NOMO-1 treated with dmso at 0.1 percent for 144 hours (cell line): ENCODE measurements at regions not wholly inside any gene's neighbourhood (a gene's known extent, or its start where the extent isn't known, plus 50 kb on each side); places are given as distances from the start of the nearest gene placed in this dataset.
"Not testable (repeated sequence)": the region's sequence is repeated elsewhere in the genome, so short reads cannot be mapped to it uniquely, and the experiment has no call there.

ENCODE experiments used
- DNase-seq: peaks from one replicate; lab custom pipeline; 2025; ENCODE audit not compliant: unreplicated experiment; lab: John Stamatoyannopoulos, UW

DNA sequence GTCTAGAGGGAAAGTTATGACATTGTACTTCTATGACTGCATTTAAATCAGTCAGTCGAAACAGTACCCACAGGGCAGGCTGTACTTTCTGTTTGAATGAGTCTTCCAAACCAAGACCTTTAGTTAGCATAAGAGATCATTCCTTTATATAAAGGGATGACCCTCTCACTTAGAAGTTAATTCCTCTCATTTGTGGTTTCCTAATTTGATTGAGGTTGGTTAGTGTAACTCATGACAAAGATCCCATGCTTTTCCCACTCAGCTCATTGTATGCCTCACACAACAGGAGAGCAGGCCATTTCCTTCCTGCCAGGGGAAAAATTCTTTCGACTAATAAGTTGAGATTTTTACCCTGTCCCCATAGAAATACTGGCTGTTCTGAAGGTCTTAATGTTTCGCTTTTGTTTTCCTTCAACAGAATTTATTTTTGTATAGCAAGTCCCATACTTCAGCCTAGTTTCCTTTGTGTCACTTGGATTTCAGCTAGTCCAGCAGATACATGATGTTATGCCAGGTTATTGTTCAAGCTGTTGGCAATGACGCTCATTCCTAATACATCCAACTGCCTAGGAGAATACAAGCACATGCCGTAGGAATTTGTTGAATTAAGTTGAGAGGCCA lies 500.7 kb downstream of the SPATA31D1 start:
- no peak for DNase-seq

DNA sequence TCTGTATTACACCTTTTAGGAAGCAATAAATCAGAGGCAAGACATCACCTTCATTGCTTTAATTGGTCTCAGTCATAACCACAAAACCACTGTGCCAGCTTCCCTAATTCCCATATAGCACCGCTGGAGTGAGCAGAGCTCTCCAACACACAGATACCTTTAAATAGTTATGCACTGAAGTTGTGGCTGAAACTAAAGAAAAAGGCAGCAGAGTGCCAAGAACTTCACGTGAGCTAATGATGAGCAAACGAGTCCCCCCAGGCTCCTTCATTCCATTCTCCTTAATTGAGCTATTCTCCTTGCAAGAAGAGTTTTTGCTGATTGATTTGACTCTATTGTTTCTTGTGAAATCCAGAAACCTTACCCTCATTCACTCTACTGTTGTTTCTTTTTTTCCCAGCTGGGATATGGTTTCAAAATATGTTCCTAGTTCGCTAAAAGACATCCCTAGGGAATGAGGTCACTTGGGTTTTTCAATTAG lies 501.5 kb downstream of the SPATA31D1 start:
- DNase-seq = no peak

DNA sequence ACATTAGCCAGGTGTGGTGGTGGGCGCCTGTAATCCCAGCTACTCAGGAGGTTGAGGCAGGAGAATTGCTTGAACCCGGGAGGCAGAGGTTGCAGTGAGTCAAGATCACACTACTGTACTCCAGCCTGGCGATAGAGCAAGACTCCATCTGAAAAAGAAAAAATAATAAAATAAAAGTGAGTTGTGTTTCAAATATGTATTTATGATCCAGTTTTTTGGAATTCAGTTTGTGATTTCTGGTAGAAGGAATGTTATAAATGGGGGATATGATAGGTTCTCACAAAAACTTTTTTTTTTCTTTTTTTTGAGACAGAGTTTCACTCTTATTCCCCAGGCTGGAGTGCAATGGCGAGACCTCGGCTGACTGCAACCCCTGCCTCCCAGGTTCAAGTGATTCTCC lies 502.2 kb downstream of the SPATA31D1 start:
- not testable (repeated sequence) for DNase-seq

DNA sequence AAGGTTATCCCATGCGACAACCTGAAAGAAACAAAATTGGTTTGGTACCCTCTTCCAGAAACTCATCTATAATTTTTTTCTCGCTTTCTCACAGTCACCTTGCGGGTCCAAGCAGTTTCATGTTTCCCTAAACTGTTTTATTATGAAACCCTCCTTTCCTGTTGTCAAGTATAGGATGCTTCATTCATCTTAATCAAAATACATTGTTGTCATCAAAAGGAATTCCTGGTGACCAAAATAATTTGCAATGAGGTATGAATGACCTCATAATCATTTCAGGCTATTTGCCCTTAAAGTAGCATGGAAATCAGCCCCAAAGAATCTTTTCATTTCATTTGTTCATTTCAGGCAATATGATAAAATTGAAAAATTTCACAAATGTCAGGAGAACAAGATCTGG lies 503.0 kb downstream of the SPATA31D1 start:
- no peak for DNase-seq

DNA sequence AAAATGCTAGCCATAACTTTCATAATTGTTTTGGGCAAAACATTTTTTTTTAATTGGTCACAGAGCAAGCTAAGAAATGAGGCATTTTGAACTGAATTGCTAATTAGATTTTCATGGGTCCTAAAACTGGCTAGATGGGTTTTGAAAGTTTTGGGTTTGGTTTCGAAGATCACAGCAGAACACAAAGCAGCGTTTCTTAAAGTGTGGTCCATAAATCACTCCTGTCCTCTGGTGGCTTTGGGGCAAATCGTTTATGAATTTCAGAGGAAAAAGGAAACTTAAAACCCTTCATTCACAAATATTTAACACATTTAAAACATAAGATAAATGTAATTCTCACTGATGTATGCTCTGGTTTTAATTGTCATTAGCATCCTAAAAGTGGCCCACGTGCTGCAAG lies 503.7 kb downstream of the SPATA31D1 start:
- DNase-seq = no peak

DNA sequence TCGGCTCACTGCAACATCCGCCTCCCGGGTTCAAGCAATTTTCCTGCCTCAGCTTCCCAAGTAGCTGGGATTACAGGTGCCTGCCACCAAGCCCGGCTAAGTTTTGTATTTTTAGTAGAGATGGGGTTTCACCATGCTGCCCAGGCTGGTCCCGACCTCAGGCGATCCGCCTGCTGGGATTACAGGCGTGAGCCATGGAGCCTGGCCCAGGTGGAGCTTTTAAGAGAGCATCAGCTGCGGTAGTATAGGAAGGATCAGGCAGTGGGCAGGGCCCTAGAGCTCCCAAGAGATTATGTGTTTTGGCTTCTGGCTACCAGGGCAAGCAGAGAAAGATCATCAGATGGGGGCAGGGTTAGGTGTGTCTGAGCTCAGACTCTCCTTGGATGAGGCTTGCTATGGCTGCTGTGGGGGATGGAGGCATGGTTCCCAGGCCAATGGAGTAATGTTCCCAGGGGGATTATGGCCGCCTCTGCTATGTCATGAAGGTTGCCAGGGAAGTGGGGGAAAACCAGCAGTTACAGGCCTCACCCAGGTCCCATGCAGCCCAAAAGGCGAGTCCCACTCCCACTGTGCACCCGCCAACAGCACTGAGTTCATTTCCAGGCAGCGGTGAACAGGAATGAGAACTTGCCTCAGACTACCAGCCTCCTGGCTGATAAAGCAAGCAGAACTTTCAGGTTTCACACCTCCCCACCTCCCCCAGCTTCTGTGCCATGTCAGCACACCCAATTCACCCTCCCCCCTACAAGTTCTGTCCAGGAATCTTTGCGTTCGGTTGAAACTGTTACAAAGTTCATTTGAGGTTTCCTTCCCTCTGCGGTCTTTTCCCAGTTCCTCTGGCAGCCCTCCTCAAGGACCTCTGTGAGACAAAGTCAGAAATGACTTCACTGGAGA lies 507.6 kb downstream of the SPATA31D1 start:
- no peak for DNase-seq

DNA sequence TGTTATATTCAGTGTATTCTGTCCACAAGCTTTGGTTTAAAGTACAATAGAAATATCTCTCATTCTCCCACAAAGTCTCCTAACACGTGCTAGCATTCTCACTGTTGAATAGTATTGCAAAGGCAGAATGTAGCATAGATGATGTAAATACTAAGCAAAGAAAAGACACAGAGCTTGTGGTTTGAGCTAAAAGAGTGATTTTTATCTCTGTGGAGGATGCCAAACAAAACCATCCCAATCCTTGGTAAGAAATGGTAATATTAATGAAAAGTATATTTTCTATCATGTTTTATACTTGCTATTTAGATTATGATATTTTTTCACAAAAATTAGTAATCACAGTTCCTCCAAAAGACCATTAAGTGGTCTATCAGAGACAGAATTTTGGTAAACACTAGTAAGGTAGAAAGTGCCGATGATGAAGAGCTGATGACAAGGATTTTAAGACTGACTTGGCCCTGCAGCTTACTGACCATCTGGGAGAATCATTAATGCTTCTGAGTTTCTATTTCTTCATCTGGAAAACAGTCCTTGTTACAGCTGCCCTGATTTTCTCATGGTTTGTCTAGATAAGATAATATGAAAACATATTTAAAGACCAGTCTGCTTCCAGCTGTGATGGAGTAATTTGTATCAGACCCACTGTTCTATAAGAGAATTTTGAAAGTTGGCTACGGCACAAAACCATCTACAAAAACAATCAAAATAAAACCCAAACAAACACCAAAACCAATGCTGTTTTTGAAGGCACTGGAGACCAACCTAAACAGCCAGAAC lies 510.2 kb downstream of the SPATA31D1 start:
- no peak for DNase-seq

DNA sequence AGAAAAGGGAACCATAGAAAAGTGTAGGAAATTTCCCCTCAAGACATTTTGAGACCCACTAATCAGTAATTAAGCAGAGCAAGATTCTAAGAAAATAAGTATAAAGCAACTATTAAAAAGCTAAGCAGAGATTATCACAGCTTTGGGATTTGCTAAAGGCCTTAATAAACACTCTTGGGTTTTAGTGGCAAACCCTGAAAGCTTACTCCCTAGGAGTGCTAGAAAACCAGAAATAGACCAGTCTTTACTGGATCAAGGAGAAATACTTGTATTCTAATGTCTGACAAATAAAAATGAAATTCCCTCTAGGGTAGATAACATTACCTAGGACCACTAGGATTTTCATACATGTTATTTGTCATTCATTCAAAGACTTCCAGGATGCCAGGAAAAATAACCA lies 510.8 kb downstream of the SPATA31D1 start:
- no peak for DNase-seq

DNA sequence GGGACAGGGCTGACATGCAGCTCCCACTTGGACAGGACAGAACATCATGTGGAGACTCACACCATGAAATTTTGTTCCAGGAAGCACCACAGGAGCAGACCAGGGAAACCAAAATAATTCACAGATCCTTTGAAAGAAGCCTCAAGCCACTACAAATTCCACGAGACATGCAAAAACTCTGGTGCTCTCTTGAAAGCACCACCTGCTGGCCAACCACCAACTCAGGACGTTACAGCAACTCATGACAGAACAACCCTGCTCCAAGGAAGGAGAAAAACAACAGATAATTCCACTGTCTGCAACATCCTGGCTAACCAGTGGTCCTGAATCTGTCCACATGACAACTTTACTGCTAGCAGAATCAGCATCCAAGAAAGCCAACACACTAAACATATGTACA lies 516.0 kb downstream of the SPATA31D1 start:
- DNase-seq = no peak

DNA sequence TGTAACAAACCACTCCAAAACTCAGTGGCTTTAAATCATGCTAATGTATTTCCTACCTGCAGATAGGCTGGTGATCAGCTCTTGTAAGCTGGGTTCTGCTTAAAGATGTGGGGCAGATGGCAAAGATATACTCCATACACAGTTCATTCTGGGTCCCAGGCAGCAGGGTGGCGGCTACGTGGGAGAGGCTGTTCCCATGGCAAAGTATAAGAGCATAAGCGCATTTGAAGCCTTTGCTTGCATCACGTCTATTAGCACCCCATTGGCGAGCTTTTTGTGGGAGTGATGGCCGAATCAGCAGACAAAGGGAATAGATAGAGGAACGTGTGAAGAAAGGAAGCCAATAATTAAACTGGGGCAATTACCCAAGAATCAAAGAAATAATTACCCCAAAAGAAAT lies 523.1 kb downstream of the SPATA31D1 start:
- DNase-seq = no peak

DNA sequence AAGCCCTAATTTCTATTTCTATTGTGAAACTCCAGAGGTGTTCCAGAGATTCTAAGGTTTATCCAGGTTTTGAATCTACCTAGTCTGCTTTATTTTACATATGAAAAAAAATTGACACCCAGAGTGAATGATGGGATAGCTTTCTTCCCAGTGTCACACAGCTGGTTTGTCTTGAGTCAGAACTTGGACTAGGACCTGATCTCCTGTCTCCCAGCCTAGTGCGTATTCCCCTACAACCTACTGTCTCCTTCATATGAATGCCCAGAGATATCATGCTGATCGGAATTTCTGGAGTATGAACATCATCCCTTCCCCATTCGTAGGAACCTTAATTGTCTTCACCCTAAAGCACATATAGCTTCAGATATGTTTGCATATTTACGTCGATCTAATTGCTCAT lies 524.2 kb downstream of the SPATA31D1 start:
- no peak for DNase-seq

DNA sequence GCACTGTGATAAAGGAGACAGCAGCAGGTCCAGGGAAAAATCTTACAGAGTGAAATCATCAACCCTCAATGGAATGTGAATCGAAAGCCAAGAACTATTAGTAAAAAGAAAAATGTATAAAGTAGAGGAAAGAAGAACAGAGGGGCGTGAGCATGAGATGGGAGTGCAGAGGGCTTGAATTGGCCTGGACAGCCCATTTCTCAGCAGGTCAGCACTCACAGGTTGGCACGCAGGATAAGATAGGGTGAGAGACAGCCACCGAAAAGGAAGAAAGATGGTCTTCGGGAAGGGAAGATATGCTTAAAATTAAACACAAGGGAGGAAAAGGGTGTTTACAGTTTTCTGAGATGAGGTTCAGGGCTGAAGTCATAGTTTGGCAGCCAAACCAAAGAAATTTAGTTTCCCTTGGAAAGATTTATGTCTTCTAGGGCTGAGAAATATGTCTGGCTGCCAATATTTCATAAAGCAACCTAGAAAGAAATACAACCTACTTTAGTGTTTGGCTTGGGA lies 524.7 kb downstream of the SPATA31D1 start:
- DNase-seq = no peak

DNA sequence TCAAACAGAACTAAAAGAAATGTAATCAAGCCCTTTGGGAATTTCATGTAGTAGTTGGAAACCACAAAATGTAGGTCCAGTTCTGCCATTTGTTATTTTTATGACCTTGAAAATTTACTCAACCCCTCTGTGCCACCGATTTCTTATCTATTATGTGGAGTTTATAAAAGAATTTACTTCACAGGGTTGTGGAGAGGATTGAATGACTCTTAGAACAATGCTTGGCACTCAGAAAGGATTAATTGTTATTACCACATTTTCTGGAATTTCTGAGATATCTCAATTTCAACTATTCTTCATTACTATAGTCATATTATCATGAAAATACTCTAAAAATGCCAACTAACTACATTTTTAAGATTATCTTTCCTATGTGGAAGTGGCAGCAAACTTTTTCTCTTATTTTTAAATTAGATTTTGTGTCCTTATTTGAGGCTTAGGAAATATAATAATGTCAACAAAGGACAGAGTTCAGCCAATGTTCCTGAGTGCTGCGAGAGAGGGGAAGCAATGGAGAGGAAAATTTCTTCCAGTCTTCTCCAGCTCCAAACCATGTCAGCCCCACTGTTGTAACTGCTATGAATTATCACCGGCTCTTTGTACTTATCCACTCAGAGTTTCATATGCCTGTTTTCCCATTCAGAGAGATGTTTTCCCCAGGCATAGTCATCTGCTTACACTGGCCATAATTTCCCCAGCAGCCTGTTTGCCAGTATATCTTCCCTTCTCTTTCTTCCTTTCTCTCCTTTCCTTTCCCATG lies 525.6 kb downstream of the SPATA31D1 start:
- no peak for DNase-seq

DNA sequence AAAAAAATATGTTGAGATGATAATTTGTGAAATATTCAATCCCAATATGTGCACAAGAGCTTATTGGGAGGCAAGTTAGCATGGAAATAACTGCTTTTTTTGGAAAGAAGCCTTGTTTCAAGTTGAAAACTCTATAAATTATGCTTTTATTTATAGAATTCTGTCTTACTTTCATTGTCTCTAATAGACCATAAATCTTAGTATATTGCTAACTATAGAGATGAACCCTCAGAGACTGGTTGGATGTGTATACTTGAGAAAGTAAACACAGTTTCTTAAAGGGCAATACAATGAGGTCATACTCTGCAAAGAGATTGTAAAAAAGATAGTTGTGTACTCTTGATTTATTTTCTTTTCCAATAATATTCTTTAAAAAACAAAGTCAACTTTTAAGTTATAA lies 530.3 kb downstream of the SPATA31D1 start:
- no peak for DNase-seq

DNA sequence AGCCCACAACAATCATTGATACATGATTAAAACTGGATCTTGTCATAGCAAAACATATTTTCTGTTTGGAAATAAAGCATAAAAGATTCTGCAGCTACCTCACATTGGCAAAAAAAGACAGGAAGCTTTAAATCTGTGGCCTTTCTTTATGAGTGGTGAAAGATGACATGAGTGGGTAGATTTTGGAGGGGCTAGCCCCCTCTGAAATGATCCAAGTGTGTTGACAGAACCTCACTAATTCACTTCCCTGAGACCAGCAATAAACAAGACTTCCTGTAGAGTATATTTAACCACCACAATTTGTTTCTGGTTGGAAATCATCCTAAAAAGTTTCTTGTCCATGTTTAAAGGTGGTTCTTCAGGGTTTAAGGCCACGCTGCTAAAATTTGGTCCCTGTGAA lies 530.8 kb downstream of the SPATA31D1 start:
- no peak for DNase-seq

DNA sequence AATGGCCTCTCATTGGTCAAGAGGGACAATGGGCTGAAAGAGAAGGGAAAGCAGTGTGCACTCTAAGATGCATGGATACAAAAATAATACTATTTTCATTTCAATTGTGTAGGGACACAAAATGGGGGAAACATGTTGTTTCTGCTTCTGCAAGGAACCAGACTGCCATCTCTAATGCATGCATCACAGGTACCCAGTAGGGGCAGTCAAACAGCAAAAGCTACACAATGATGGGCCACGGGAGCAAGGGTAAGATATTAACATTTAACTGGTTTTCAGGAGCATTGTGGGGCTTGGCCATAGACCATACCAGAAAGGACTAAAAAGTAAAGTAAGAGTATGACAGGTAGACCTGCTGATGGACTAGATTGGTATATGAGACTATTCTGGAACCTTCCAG lies 535.8 kb downstream of the SPATA31D1 start:
- no peak for DNase-seq

DNA sequence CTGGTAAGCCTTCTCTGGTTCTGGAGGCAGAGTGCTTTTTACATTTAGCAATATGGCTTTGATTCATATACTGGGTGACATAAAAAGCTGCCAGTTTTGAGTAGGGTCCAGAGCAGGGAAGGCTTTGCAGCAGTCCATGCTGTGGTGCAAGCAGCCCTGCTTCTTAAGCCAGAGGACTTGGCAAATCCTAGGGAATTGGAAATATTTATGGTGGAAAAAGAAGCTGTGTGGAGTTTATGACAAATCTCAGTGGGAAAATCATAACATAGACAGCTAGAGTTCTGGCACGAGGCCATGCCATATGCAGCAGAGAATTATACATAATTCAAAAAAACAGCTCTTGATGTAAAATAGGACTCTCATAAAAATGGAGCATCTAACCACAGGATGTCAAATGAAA lies 536.4 kb downstream of the RASEF start:
- DNase-seq = no peak

DNA sequence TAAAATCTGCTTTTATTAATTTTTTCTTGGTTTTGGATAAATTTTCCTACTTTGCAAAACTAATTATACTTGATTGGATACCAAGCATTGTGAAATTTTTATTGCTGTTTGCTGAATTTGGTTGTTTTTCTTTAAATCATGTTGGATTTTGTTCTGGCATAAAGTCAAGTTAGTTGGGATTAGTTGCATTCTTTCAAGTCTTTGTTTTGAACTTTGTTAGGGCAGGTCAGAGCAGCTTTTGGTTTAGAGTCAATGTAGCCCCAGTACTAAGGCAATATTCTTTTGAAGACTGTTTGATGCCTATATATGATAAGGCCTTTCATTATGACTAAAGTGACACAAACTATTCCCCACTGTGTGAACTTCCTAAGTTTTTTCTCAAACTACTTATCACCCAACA lies 531.1 kb downstream of the RASEF start:
- DNase-seq = no peak

DNA sequence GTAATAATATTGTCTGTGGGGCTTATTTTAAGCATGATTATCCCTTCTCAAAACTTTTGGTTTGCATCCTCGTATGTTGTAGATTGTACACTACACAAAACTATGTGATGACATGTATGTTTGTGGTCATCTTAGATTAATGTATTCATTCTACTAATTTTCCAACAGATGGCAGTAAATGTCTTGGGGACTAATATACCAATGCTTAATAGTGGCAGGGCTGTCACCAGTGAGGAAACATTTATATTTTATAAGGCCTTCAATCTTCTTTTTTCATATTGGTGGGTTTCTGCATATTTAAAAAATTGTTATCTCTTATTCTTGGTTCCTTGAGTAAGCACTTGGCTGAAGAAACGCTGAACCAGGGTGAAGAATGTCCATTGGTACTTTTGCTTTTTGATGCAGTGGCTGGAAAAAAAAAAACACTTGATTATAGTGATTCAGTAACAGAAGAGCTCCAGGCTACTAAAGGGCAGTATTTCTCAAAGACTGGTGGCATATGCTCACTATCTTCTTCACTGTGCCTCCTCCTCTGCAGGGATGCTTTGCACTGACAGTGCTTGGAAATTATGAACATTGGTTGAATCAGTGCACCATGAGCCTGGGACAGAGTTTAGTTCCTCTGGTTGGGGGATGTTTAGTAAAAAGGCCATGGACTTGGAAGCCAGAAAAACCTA lies 530.3 kb downstream of the RASEF start:
- no peak for DNase-seq

DNA sequence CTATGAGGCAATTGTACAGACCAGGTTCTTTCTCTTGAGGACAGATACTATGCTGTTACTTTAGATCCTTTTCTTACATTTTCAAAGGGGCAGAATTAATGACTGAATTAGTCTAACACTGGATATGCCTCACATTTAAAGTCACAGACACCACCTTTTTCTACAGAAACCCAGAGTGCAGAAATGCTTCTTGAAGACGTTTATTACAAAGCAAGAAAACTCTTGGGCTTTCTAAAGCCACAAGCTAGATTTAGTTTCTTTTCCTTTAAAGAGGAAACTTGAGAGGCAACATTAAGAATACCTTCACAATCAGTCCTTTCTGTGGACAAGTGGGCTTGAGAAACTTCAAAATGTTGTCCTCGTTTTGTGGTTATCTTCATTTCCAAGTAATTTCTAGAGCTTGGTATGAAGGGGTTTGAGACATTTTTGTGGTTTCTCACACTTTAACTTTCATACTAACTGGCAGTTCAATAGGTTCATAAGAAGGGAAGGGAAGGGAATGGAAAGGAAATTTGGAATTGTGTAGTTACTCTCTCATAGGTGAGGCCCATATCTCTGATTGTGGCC lies 527.4 kb downstream of the RASEF start:
- no peak for DNase-seq
